Spleen (tissue), 11 donors: ENCODE measurements at regions not wholly inside any gene's neighbourhood (a gene's known extent, or its start where the extent isn't known, plus 50 kb on each side); places are given as distances from the start of the nearest gene placed in this dataset.

Source experiments
- DNase-seq: peaks from one replicate; pipeline ENCODE4 v3.0.0-alpha.2; 2020
- H3K27ac ChIP-seq, 8 donors: fragments of 200-600 bp; sonication (generic) in 7 of 8; 1 replicate in 4 of 8; 2 replicates in 4 of 8; pipeline versions ENCODE4 v1.5.0 to v1.8.0; 2016 to 2021; ENCODE audit warnings: inconsistent platforms in 4 of 8, mild to moderate bottlenecking in 4 of 8, moderate library complexity in 1 of 8
- H3K27me3 ChIP-seq, 7 donors: fragments of 200-600 bp; sonication (generic) in 6 of 7; replicated peaks in 1 of 7; 1 replicate in 4 of 7; 2 replicates in 3 of 7; pipeline versions ENCODE4 v1.5.0 to v1.8.0; 2016 to 2021; ENCODE audit warnings: inconsistent platforms in 3 of 7, mild to moderate bottlenecking in 1 of 7
- H3K36me3 ChIP-seq, 6 donors: fragments of 200-600 bp; sonication (generic) in 5 of 6; 1 replicate in 4 of 6; 2 replicates in 2 of 6; pipeline versions ENCODE4 v1.5.0 to v1.8.0; 2016 to 2021; ENCODE audit warnings: inconsistent platforms in 2 of 6
- H3K4me1 ChIP-seq, 6 donors: fragments of 200-600 bp; sonication (generic) in 5 of 6; 1 replicate in 3 of 6; 2 replicates in 3 of 6; pipeline versions ENCODE4 v1.5.0 to v1.8.0; 2016 to 2021; ENCODE audit warnings: inconsistent platforms in 3 of 6
- H3K4me3 ChIP-seq, 8 donors: fragments of 200-600 bp; sonication (generic) in 7 of 8; 1 replicate in 4 of 8; 2 replicates in 4 of 8; pipeline versions ENCODE4 v1.5.0 to v1.8.0; 2016 to 2021; ENCODE audit warnings: inconsistent platforms in 4 of 8, mild to moderate bottlenecking in 4 of 8, moderate library complexity in 2 of 8
- H3K9me3 ChIP-seq, 8 donors: fragments of 200-600 bp; sonication (generic) in 7 of 8; 1 replicate in 4 of 8; 2 replicates in 4 of 8; pipeline versions ENCODE4 v1.5.0 to v1.8.0; 2016 to 2021; ENCODE audit warnings: inconsistent platforms in 4 of 8
- CTCF ChIP-seq, 11 experiments: fragments of 200-600 bp in 7 of 11; fragments of 450-650 bp in 4 of 11; sonication (generic) in 4 of 11; IDR thresholded peaks in 8 of 11; conservative IDR thresholded peaks in 3 of 11; 1 replicate in 7 of 11; 2 replicates in 4 of 11; pipeline versions ENCODE4 v1.4.0 to v1.8.0; 2016 to 2021; ENCODE audit warnings: antibody characterized with exemption in 11 of 11, inconsistent platforms in 4 of 11, mild to moderate bottlenecking in 1 of 11
- POLR2A ChIP-seq, 3 donors: fragments of 450-650 bp; IDR thresholded peaks; one replicate each; pipeline ENCODE4 v1.5.1; 2017; ENCODE audit warnings: antibody characterized with exemption in 3 of 3, mild to moderate bottlenecking in 1 of 3
- POLR2AphosphoS5 ChIP-seq, 3 donors: sonication (generic); formaldehyde crosslinking; IDR thresholded peaks; one replicate each; pipeline ENCODE4 v1.5.1; 2017; ENCODE audit warnings: antibody characterized with exemption in 3 of 3
- WGBS, 5 donors: extraction: QIAGEN DNeasy Blood & Tissue Kit in 3 of 5; methylation state at CpG; one replicate each; pipeline versions ENCODE4 v1.1.5 to v1.1.7; 2013 to 2018; 5-methylcytosine and 5-hydroxymethylcytosine counted together
- intact Hi-C: fragments of 100-400 bp; cut with DNase I; formaldehyde crosslinking; loops from one replicate; pipeline ENCODE4 v1.15.0; 2023; ENCODE audit warnings: low total_unique reads
- donor health status: healthy with polysubstance abuse.
- donor health status: DM: no; HTN: no; CAD: no; lungs with moderate emphysema.
- donor health status: DM: no; HTN: no; CAD: no.
- donor health status: Bipolar disorder and iron deficiency.
- donor health status: healthy.
- donor health status: DM: no; HTN: no; CAD: no.
- donor health status: DM: yes; HTN: yes; CAD: no.

DNA sequence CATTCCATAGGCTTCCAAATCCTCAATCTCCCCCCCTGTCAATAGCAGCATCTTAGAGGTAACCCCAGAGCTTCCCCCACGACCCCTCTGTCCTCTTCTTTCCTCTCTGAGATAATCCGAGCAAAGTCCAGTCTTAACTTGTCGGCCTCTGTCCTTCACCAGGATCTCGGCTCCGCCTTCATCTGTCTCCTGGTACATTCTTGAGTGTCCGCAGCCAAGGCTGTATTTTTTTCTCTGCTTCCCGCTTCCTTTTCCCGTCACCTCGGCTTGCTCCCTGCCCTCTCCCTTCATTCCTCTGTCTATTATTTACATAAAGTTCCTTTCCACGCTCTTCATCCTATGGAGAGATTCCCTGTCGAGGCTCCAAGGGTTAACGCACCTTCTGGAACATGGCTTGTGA, 153.9 kb upstream of the GSC start:
- 56 to 67% (median 61%) methylated on average over 12 of the region's 12 CpGs for WGBS, 5 donors
- H3K27me3 ChIP-seq, result no peaks in the 10 kb centered on the region

GRCh38 chr14:94922595-94923239, 152.8 kb upstream of the GSC start:
- 89 to 94% (median 91%) methylated on average over 11 of the region's 11 CpGs for WGBS, 5 donors
- TF ChIP-seq CTCF (IDR thresholded peaks at IDR 0.05 in 8 of 11, conservative IDR thresholded peaks at IDR 0.05 in 3 of 11), result no peak
- TF ChIP-seq POLR2A (IDR thresholded peaks at IDR 0.05), result no peak
- no peak for TF ChIP-seq POLR2AphosphoS5 (IDR thresholded peaks at IDR 0.05)

More for the DNA sequence above, 153.9 kb upstream of the GSC start:
- no peak for TF ChIP-seq POLR2A (IDR thresholded peaks at IDR 0.05)
- no peaks in the 10 kb centered on the region for H3K36me3 ChIP-seq
- intact Hi-C loops, result no loop called here
- H3K9me3 ChIP-seq, result no peaks in the 10 kb centered on the region
- H3K4me1 ChIP-seq, result peaks cover 0 to 5% (median 0%) of the 10 kb centered on the region in 6 donors
- no peak overlapping the region for H3K4me3 ChIP-seq
- no peak for DNase-seq
- no peak overlapping the region for H3K27ac ChIP-seq

DNA sequence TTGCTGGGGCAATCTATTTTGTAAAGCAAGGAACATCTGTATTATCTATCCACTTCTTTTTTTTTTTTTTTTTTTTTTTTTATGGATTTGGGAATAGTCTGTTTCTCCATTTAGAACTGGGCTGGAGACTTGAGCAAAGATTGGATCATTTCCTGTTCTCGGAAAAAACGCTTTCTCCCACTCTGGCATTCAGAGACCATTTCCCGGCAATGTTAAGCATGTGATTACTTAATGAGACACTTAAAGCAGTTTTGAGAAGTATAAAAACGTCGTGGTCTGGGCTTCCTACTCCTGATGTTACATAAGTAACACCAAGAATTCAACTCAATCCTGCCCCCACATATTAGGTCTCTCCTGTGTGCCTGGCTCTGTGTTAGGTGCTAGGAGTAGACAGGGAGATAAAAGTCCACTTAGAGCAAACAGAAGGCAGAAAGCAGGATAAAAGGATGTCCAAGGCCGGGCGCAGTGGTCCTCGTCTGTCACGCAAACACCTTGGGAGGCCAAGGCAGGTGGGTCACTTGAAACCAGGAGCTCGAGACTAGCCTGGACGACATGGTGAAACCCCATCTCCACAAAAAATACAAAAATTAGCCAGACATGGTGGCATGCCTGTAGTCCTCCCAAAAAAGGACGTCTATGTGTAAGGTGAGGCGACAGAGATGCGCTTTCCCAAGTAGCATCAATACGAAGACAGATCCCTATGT, 152.1 kb upstream of the GSC start:
- intact Hi-C loops, result no loop called here
- Histone ChIP-seq H3K27ac (peak overlapping the region in 2 of 8 donors; percentile 31 to 33), H3K9me3 (no peaks in the 10 kb centered on the region), H3K4me1 (peaks cover 0 to 5% (median 0%) of the 10 kb centered on the region in 6 donors), H3K4me3 (no peak overlapping the region), H3K36me3 (no peaks in the 10 kb centered on the region), H3K27me3 (no peaks in the 10 kb centered on the region)
- DNase-seq, result no peak
- WGBS, 5 donors, result 71 to 78% (median 74%) methylated on average over 15 of the region's 15 CpGs
- no peak for TF ChIP-seq POLR2AphosphoS5 (IDR thresholded peaks at IDR 0.05)
- no peak for TF ChIP-seq POLR2A (IDR thresholded peaks at IDR 0.05)
- no peak for TF ChIP-seq CTCF (IDR thresholded peaks at IDR 0.05 in 8 of 11, conservative IDR thresholded peaks at IDR 0.05 in 3 of 11)

More at GRCh38 chr14:94922595-94923239, 152.8 kb upstream of the GSC start:
- Histone ChIP-seq H3K4me1 (peaks cover 0 to 5% (median 0%) of the 10 kb centered on the region in 6 donors), H3K9me3 (no peaks in the 10 kb centered on the region), H3K36me3 (no peaks in the 10 kb centered on the region), H3K27me3 (no peaks in the 10 kb centered on the region), H3K27ac (peak overlapping the region in 1 of 8 donors; percentile 33), H3K4me3 (no peak overlapping the region)
- intact Hi-C loops, result no loop called here
- no peak for DNase-seq

- Histone ChIP-seq H3K36me3 (no peaks in the 10 kb centered on the region), H3K4me3 (no peak overlapping the region), H3K27me3 (no peaks in the 10 kb centered on the region), H3K4me1 (peaks cover 0 to 5% (median 0%) of the 10 kb centered on the region in 6 donors), H3K9me3 (no peaks in the 10 kb centered on the region), H3K27ac (no peak overlapping the region)
- intact Hi-C loops, result no loop called here
- no peak for TF ChIP-seq POLR2AphosphoS5 (IDR thresholded peaks at IDR 0.05)
- TF ChIP-seq CTCF (IDR thresholded peaks at IDR 0.05 in 8 of 11, conservative IDR thresholded peaks at IDR 0.05 in 3 of 11), result no peak
- TF ChIP-seq POLR2A (IDR thresholded peaks at IDR 0.05), result no peak
- WGBS, 5 donors, result 82 to 93% (median 84%) methylated on average over 1 of the region's 1 CpG
- no peak for DNase-seq
Observed at GRCh38 chr14:94921456-94921855, 151.5 kb upstream of the GSC start.
